Neural progenitor cell (in vitro differentiated cells): ENCODE measurements at regions not wholly inside any gene's neighbourhood (a gene's known extent, or its start where the extent isn't known, plus 50 kb on each side); places are given as distances from the start of the nearest gene placed in this dataset.

Experiments
- DNase-seq: peaks from one replicate; pipeline ENCODE4 v3.0.0-alpha.2; 2016; ENCODE audit warnings: low spot score
- H2AFZ ChIP-seq: fragments of 200-600 bp; sonication (generic); replicated peaks from 2 replicates; pipeline ENCODE4 v1.6.1; 2016; ENCODE audit warnings: antibody characterized with exemption
- H3F3A ChIP-seq: fragments of 200-600 bp; sonication (generic); 2 replicates; pipeline ENCODE4 v1.6.1; 2016; ENCODE audit warnings: antibody characterized with exemption, low read depth
- H3K27ac ChIP-seq: fragments of 200-600 bp; sonication (generic); 2 replicates; pipeline ENCODE4 v1.5.1; 2016; ENCODE audit warnings: mild to moderate bottlenecking
- H3K27me3 ChIP-seq: fragments of 200-600 bp; sonication (generic); 2 replicates; pipeline ENCODE4 v1.6.1; 2016; ENCODE audit warnings: mild to moderate bottlenecking, moderate library complexity
- H3K36me3 ChIP-seq: fragments of 200-600 bp; sonication (generic); 2 replicates; pipeline ENCODE4 v1.5.1; 2016
- H3K4me1 ChIP-seq: fragments of 200-600 bp; sonication (generic); 2 replicates; pipeline ENCODE4 v1.6.1; 2016; ENCODE audit warnings: mixed run types
- H3K4me2 ChIP-seq: fragments of 200-600 bp; sonication (generic); 2 replicates; pipeline ENCODE4 v1.6.1; 2016
- H3K4me3 ChIP-seq: fragments of 200-600 bp; sonication (generic); 2 replicates; pipeline ENCODE4 v1.5.1; 2016
- H3K79me2 ChIP-seq: fragments of 200-600 bp; sonication (generic); 2 replicates; pipeline ENCODE4 v1.6.1; 2016; ENCODE audit warnings: low read depth
- H3K9ac ChIP-seq: fragments of 200-600 bp; sonication (generic); 2 replicates; pipeline ENCODE4 v1.6.1; 2016
- H3K9me3 ChIP-seq: fragments of 200-600 bp; sonication (generic); 2 replicates; pipeline ENCODE4 v1.5.1; 2016; ENCODE audit warnings: low read depth
- H4K20me1 ChIP-seq: fragments of 200-600 bp; sonication (generic); 2 replicates; pipeline ENCODE4 v1.6.1; 2016; ENCODE audit warnings: low read depth
- H3K27ac Mint-ChIP-seq: 3 replicates; pipeline ENCODE4 v1.8.0; 2021; ENCODE audit warnings: mixed read lengths
- H3K27me3 Mint-ChIP-seq: 2 replicates; pipeline ENCODE4 v1.8.0; 2022; ENCODE audit warnings: low read depth, mild to moderate bottlenecking, inconsistent platforms, moderate library complexity, mixed read lengths; ENCODE audit not compliant: insufficient read depth
- H3K36me3 Mint-ChIP-seq: 3 replicates; pipeline ENCODE4 v1.8.0; 2021; ENCODE audit warnings: mixed read lengths
- H3K4me1 Mint-ChIP-seq: 3 replicates; pipeline ENCODE4 v1.8.0; 2021; ENCODE audit warnings: mixed read lengths
- H3K4me3 Mint-ChIP-seq: 3 replicates; pipeline ENCODE4 v1.8.0; 2021; ENCODE audit warnings: mild to moderate bottlenecking, moderate library complexity, mixed read lengths
- H3K9me3 Mint-ChIP-seq: 3 replicates; pipeline ENCODE4 v1.8.0; 2020; ENCODE audit warnings: mixed read lengths
- EZH2 ChIP-seq: fragments of 200-600 bp; sonication (generic); IDR thresholded peaks from 2 replicates; pipeline ENCODE4 v1.6.1; 2017; ENCODE audit warnings: antibody characterized with exemption, mild to moderate bottlenecking, moderate library complexity
- EZH2phosphoT487 ChIP-seq: fragments of 200-600 bp; sonication (generic); IDR thresholded peaks from 2 replicates; pipeline ENCODE4 v1.6.1; 2017; ENCODE audit warnings: antibody characterized with exemption
- TF ChIP-seq, protein P1 (sequence below): fragments of 200-600 bp; sonication (generic); IDR thresholded peaks from 2 replicates; pipeline ENCODE4 v1.5.1; 2017; ENCODE audit warnings: antibody characterized with exemption, mild to moderate bottlenecking

- no peak overlapping the region for H3K4me3 ChIP-seq
- H3K27me3 ChIP-seq, result no peaks in the 10 kb centered on the region
- TF ChIP-seq EZH2, result no peak
- TF ChIP-seq EZH2phosphoT487, result no peak
- TF ChIP-seq, protein P1, sequence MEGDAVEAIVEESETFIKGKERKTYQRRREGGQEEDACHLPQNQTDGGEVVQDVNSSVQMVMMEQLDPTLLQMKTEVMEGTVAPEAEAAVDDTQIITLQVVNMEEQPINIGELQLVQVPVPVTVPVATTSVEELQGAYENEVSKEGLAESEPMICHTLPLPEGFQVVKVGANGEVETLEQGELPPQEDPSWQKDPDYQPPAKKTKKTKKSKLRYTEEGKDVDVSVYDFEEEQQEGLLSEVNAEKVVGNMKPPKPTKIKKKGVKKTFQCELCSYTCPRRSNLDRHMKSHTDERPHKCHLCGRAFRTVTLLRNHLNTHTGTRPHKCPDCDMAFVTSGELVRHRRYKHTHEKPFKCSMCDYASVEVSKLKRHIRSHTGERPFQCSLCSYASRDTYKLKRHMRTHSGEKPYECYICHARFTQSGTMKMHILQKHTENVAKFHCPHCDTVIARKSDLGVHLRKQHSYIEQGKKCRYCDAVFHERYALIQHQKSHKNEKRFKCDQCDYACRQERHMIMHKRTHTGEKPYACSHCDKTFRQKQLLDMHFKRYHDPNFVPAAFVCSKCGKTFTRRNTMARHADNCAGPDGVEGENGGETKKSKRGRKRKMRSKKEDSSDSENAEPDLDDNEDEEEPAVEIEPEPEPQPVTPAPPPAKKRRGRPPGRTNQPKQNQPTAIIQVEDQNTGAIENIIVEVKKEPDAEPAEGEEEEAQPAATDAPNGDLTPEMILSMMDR, result no peak
- no peaks in the 10 kb centered on the region for H3K9me3 ChIP-seq
- no peaks in the 10 kb centered on the region for H3K79me2 ChIP-seq
- H3K27ac Mint-ChIP-seq, result no peak overlapping the region
- H3F3A ChIP-seq, result no peaks in the 10 kb centered on the region
- no peaks in the 10 kb centered on the region for H3K36me3 Mint-ChIP-seq
- no peaks in the 10 kb centered on the region for H4K20me1 ChIP-seq
- H3K36me3 ChIP-seq, result no peaks in the 10 kb centered on the region
- no peak overlapping the region for H3K27ac ChIP-seq
- H3K9me3 Mint-ChIP-seq, result no peaks in the 10 kb centered on the region
- H3K27me3 Mint-ChIP-seq, result peaks cover 3% of the 10 kb centered on the region
- H3K4me3 Mint-ChIP-seq, result no peak overlapping the region
- no peaks in the 10 kb centered on the region for H3K4me1 ChIP-seq
- H3K4me1 Mint-ChIP-seq, result peaks cover 5% of the 10 kb centered on the region
- no peak overlapping the region for H3K4me2 ChIP-seq
- DNase-seq, result no peak
- no peak overlapping the region for H3K9ac ChIP-seq
- H2AFZ ChIP-seq, result no peak overlapping the region
Measured at GRCh38 chr21:37983336-37984095, 67.3 kb upstream of the KCNJ6 start.

DNA sequence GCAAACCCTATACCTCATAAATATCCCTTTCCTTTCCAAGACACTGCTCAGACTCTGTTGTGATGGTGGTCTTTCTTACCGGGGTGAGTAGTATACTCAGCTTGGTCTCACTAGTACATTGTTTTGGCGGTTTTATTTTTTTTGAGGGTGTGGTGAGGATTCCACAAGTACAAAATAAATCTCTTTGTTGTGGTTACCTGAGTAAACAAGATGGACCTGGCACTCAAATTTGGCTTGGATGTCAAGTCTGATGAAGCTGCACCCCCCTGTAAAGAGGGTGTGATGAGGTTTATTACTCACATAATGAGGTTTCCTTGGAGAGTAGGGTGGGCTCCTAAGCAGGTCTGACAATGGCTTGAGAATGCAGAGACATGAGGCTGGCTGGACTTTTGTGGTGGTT, 68.2 kb upstream of the KCNJ6 start:
- no peaks in the 10 kb centered on the region for H3K4me1 ChIP-seq
- H3K27me3 Mint-ChIP-seq, result peaks cover 3% of the 10 kb centered on the region
- H3K4me1 Mint-ChIP-seq, result peaks cover 5% of the 10 kb centered on the region
- H3K36me3 Mint-ChIP-seq, result no peaks in the 10 kb centered on the region
- H3K4me2 ChIP-seq, result no peak overlapping the region
- no peak overlapping the region for H2AFZ ChIP-seq
- no peaks in the 10 kb centered on the region for H3K27me3 ChIP-seq
- no peak overlapping the region for H3K9ac ChIP-seq
- H4K20me1 ChIP-seq, result no peaks in the 10 kb centered on the region
- no peak overlapping the region for H3K27ac Mint-ChIP-seq
- no peaks in the 10 kb centered on the region for H3F3A ChIP-seq
- no peak overlapping the region for H3K4me3 ChIP-seq
- H3K9me3 Mint-ChIP-seq, result no peaks in the 10 kb centered on the region
- H3K36me3 ChIP-seq, result no peaks in the 10 kb centered on the region
- H3K4me3 Mint-ChIP-seq, result no peak overlapping the region
- TF ChIP-seq EZH2phosphoT487, result no peak
- no peak for TF ChIP-seq EZH2
- TF ChIP-seq, protein P1, result no peak
- H3K9me3 ChIP-seq, result no peaks in the 10 kb centered on the region
- DNase-seq, result no peak
- H3K27ac ChIP-seq, result no peak overlapping the region
- no peaks in the 10 kb centered on the region for H3K79me2 ChIP-seq

DNA sequence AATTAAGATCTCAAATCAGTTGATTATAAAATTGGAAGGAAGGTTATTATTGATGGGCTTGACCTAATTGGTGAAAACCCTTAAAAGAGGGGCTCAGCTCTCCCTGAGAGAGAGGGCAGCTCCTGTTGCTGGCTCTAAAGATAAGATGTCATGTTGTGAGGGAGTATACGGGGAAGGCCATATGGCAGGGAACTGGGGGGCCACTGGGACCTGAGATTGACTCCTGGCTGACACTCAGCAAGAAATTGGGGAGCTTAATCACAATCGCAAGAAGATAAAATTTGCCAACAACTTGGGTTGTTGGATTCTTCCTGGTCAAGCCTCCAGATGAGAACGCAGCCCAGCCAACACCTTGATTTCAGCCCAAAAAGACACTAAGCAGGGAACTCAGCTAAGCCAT, 69.7 kb upstream of the KCNJ6 start:
- H3K4me1 Mint-ChIP-seq, result peaks cover 5% of the 10 kb centered on the region
- no peak overlapping the region for H3K27ac Mint-ChIP-seq
- H3K36me3 Mint-ChIP-seq, result no peaks in the 10 kb centered on the region

More for the DNA sequence above, 69.7 kb upstream of the KCNJ6 start:
- no peaks in the 10 kb centered on the region for H4K20me1 ChIP-seq
- H3K4me1 ChIP-seq, result no peaks in the 10 kb centered on the region
- Mint-ChIP-seq H3K4me3 (no peak overlapping the region), H3K27me3 (peaks cover 5% of the 10 kb centered on the region), H3K9me3 (no peaks in the 10 kb centered on the region)
- no peak overlapping the region for H2AFZ ChIP-seq
- no peaks in the 10 kb centered on the region for H3K27me3 ChIP-seq
- TF ChIP-seq, protein P1, result no peak
- TF ChIP-seq EZH2 (no peak), EZH2phosphoT487 (no peak)
- no peak overlapping the region for H3K4me3 ChIP-seq
- H3K27ac ChIP-seq, result no peak overlapping the region
- H3K9ac ChIP-seq, result no peak overlapping the region
- H3K9me3 ChIP-seq, result no peaks in the 10 kb centered on the region
- DNase-seq, result no peak
- H3F3A ChIP-seq, result no peaks in the 10 kb centered on the region
- no peaks in the 10 kb centered on the region for H3K36me3 ChIP-seq
- H3K79me2 ChIP-seq, result no peaks in the 10 kb centered on the region
- H3K4me2 ChIP-seq, result no peak overlapping the region
